GM18498 (cell line): ENCODE measurements at regions not wholly inside any gene's neighbourhood (a gene's known extent, or its start where the extent isn't known, plus 50 kb on each side); places are given as distances from the start of the nearest gene placed in this dataset.

Source experiments
- ATAC-seq: cut with Tn5 transposase; IDR thresholded peaks from one replicate; pipeline ENCODE4 v1.9.1; 2021; ENCODE audit warnings: mild to moderate bottlenecking, moderate library complexity; ENCODE audit not compliant: unreplicated experiment

- no peak for ATAC-seq
Measured at GRCh38 chr10:71042699-71043098, 154.3 kb upstream of the PCBD1 start.

GRCh38 chr10:71043858-71044257, 155.5 kb upstream of the PCBD1 start:
- no peak for ATAC-seq

- no peak for ATAC-seq
Measured at GRCh38 chr10:71044720-71045119, 156.4 kb upstream of the PCBD1 start.

GRCh38 chr10:71045204-71045809, 156.9 kb upstream of the PCBD1 start:
- ATAC-seq, result no peak

- no peak for ATAC-seq
Measured at GRCh38 chr10:71045936-71046335, 157.6 kb upstream of the PCBD1 start.

- no peak for ATAC-seq
Measured at GRCh38 chr10:71046747-71047146, 158.4 kb upstream of the PCBD1 start.

GRCh38 chr10:71048971-71049615, 160.7 kb upstream of the PCBD1 start:
- ATAC-seq, result no peak

GRCh38 chr10:71049994-71050393, 161.6 kb upstream of the PCBD1 start:
- no peak for ATAC-seq

GRCh38 chr10:71052076-71052660, 160.2 kb upstream of the UNC5B start:
- ATAC-seq, result no peak

- ATAC-seq, result no peak
Measured at GRCh38 chr10:71052708-71053107, 159.7 kb upstream of the UNC5B start.

- ATAC-seq, result no peak
Measured at GRCh38 chr10:71053169-71053895, 159.0 kb upstream of the UNC5B start.

GRCh38 chr10:71058308-71058707, 154.1 kb upstream of the UNC5B start:
- no peak for ATAC-seq

- no peak for ATAC-seq
Measured at GRCh38 chr10:71059054-71059818, 153.1 kb upstream of the UNC5B start.

- ATAC-seq, result no peak
Measured at GRCh38 chr10:71059943-71060342, 152.4 kb upstream of the UNC5B start.

- ATAC-seq, result no peak
Measured at GRCh38 chr10:71060476-71061426, 151.6 kb upstream of the UNC5B start.

GRCh38 chr10:71061472-71061871, 150.9 kb upstream of the UNC5B start:
- ATAC-seq, result no peak

GRCh38 chr10:71062156-71062555, 150.2 kb upstream of the UNC5B start:
- no peak for ATAC-seq

- ATAC-seq, result no peak
Measured at GRCh38 chr10:71063401-71063800, 149.0 kb upstream of the UNC5B start.

GRCh38 chr10:71064413-71065118, 147.8 kb upstream of the UNC5B start:
- ATAC-seq, result no peak
